Endothelial cell of umbilical vein (primary cell): ENCODE measurements at regions not wholly inside any gene's neighbourhood (a gene's known extent, or its start where the extent isn't known, plus 50 kb on each side); places are given as distances from the start of the nearest gene placed in this dataset.

Source experiments
- BruUV-seq: library from RNA; stranded (reverse); fragments of 400-500 nt; replicated peaks from 2 replicates; lab custom pipeline; 2021; lab: Mats Ljungman, UMichigan
- CTCF ChIA-PET: fragments of 300-600, 350-600 bp; sonication (Branson Sonifier 250); formaldehyde crosslinking; loops from one replicate; lab custom pipeline; 2021; ENCODE audit warnings: antibody characterized with exemption, inconsistent platforms; lab: Charles Lee
- POLR2A ChIA-PET: fragments of 300-600, 350-600 bp; sonication (Branson Sonifier 250); formaldehyde crosslinking; loops from one replicate; lab custom pipeline; 2021; ENCODE audit warnings: antibody characterized with exemption, inconsistent platforms; lab: Charles Lee
- DNase-seq: peaks from one replicate; pipeline ENCODE4 v3.0.0-alpha.2; 2011; ENCODE audit warnings: low read depth, low spot score
- FAIRE-seq: peaks from 2 replicates; lab custom pipeline; 2011; peaks lifted over from hg19 to GRCh38; lab: Jason Lieb, UNC
- H2AFZ ChIP-seq: 2 replicates; pipeline ENCODE4 v1.6.0; 2012; ENCODE audit warnings: low read depth, low read length, control low read depth, inconsistent platforms
- H3K27ac ChIP-seq: 2 replicates; pipeline ENCODE4 v1.5.1; 2011; ENCODE audit warnings: low read depth, mild to moderate bottlenecking, control low read depth, low read length, moderate library complexity; ENCODE audit not compliant: insufficient read depth
- H3K27me3 ChIP-seq, 2 experiments: 2 replicates each; pipeline versions ENCODE4 v1.6.0 to v1.6.1; 2011; ENCODE audit warnings: low read length in 2 of 2, mixed read lengths in 1 of 2; ENCODE audit not compliant: control insufficient read depth in 2 of 2, insufficient read depth in 2 of 2
- H3K36me3 ChIP-seq, 2 experiments: 2 replicates in 1 of 2; 3 replicates in 1 of 2; pipeline ENCODE4 v1.5.1; 2011; ENCODE audit warnings: low read length in 2 of 2, mild to moderate bottlenecking in 1 of 2, moderate library complexity in 1 of 2; ENCODE audit not compliant: control insufficient read depth in 2 of 2, insufficient read depth in 2 of 2; ENCODE audit errors: extremely low read depth in 1 of 2
- H3K4me1 ChIP-seq: 3 replicates; pipeline ENCODE4 v1.5.1; 2011; ENCODE audit warnings: mild to moderate bottlenecking, low read length; ENCODE audit not compliant: control insufficient read depth, insufficient read depth; ENCODE audit errors: extremely low read depth
- H3K4me2 ChIP-seq: 2 replicates; pipeline ENCODE4 v1.6.1; 2011; ENCODE audit warnings: low read length, control low read depth, mixed read lengths; ENCODE audit not compliant: insufficient read depth
- H3K4me3 ChIP-seq, 3 experiments: fragments of 200-600 bp in 1 of 3; sonication (generic), shearing (Covaris generic) in 1 of 3; replicated peaks in 1 of 3; 2 replicates each; pipeline ENCODE4 v1.5.1; 2011 to 2016; ENCODE audit warnings: control low read depth in 3 of 3, low read length in 3 of 3, mild to moderate bottlenecking in 2 of 3, inconsistent platforms in 1 of 3, low read depth in 1 of 3, moderate library complexity in 1 of 3; ENCODE audit not compliant: insufficient read depth in 1 of 3
- H3K79me2 ChIP-seq: 2 replicates; pipeline ENCODE4 v1.6.0; 2012; ENCODE audit warnings: low read length, inconsistent platforms; ENCODE audit not compliant: control insufficient read depth, insufficient read depth
- H3K9ac ChIP-seq: replicated peaks from 2 replicates; pipeline ENCODE3; 2011; ENCODE audit warnings: low read length, control low read depth; ENCODE audit not compliant: insufficient read depth; ENCODE audit errors: extremely low read depth
- H3K9me1 ChIP-seq: replicated peaks from 3 replicates; pipeline ENCODE4 v1.6.0; 2011; ENCODE audit warnings: mild to moderate bottlenecking, low read length; ENCODE audit not compliant: control insufficient read depth, insufficient read depth; ENCODE audit errors: extremely low read depth
- H3K9me3 ChIP-seq: replicated peaks from 2 replicates; pipeline ENCODE4 v1.5.1; 2012; ENCODE audit warnings: low read length, inconsistent platforms; ENCODE audit not compliant: control insufficient read depth, insufficient read depth
- H4K20me1 ChIP-seq: replicated peaks from 2 replicates; pipeline ENCODE3; 2011; ENCODE audit warnings: mild to moderate bottlenecking, low read length; ENCODE audit not compliant: control insufficient read depth, insufficient read depth; ENCODE audit errors: extremely low read depth
- CTCF ChIP-seq, 2 donors: IDR thresholded peaks; 1 replicate in 1 of 2; 2 replicates in 1 of 2; pipeline ENCODE4 v1.5.1; 2011; ENCODE audit warnings: low read length in 2 of 2, mild to moderate bottlenecking in 2 of 2, moderate library complexity in 2 of 2, control low read depth in 1 of 2, inconsistent platforms in 1 of 2, low read depth in 1 of 2; ENCODE audit not compliant: insufficient read depth in 1 of 2; ENCODE audit errors: extremely low read depth in 1 of 2
- EZH2 ChIP-seq: IDR thresholded peaks from 2 replicates; pipeline ENCODE4 v1.6.1; 2012; ENCODE audit warnings: borderline replicate concordance, low read depth, mild to moderate bottlenecking, moderate library complexity, low read length, inconsistent platforms; ENCODE audit not compliant: severe bottlenecking
- FOS ChIP-seq: IDR thresholded peaks from 2 replicates; pipeline ENCODE4 v1.6.1; 2011; ENCODE audit warnings: mild to moderate bottlenecking, low read length, moderate library complexity, borderline replicate concordance; ENCODE audit not compliant: insufficient read depth
- GATA2 ChIP-seq: IDR thresholded peaks from 2 replicates; pipeline ENCODE4 v1.7.0; 2011; ENCODE audit warnings: low read depth, mild to moderate bottlenecking, moderate library complexity, mixed read lengths, low read length; ENCODE audit not compliant: insufficient read length, insufficient read depth
- JUN ChIP-seq: IDR thresholded peaks from 2 replicates; pipeline ENCODE4 v1.6.1; 2011; ENCODE audit warnings: borderline replicate concordance, low read depth; ENCODE audit not compliant: insufficient read length, insufficient read depth
- MAX ChIP-seq: IDR thresholded peaks from 2 replicates; pipeline ENCODE4 v1.6.1; 2011; ENCODE audit not compliant: insufficient read depth, insufficient read length
- MYC ChIP-seq: IDR thresholded peaks from one replicate; pipeline ENCODE4 v1.6.1; 2011; ENCODE audit warnings: mild to moderate bottlenecking, low read depth, low read length
- POLR2A ChIP-seq: IDR thresholded peaks from 2 replicates; pipeline ENCODE4 v1.6.1; 2012; ENCODE audit warnings: low read depth, mild to moderate bottlenecking, control low read depth, low read length
- POLR2AphosphoS5 ChIP-seq: IDR thresholded peaks from 2 replicates; pipeline ENCODE4 v1.6.1; 2012; ENCODE audit warnings: low read depth, mild to moderate bottlenecking, control low read depth, low read length, moderate library complexity; ENCODE audit not compliant: insufficient read depth
- dilution Hi-C: fragments of 300-500 bp; cut with MboI; formaldehyde crosslinking; loops from one replicate; pipeline ENCODE4 v1.15.0; 2019; ENCODE audit warnings: low sequenced_read_pairs; ENCODE audit not compliant: extremely low pct_ligation_motif_present
- intact Hi-C: fragments of 100-400 bp; cut with micrococcal nuclease; formaldehyde crosslinking; loops from one replicate; pipeline ENCODE4 v1.10.0; 2022

- dilution Hi-C loops = no loop called here
- DNase-seq (no peak), FAIRE-seq (no peak)
- no peak overlapping the region for H3K4me3 ChIP-seq
- H3K4me2 ChIP-seq = no peak overlapping the region
- POLR2A ChIA-PET = no interaction called here
- no peaks in the 10 kb centered on the region for H3K27me3 ChIP-seq
- BruUV-seq = no TSS peak
- H3K27ac ChIP-seq = no peak overlapping the region
- intact Hi-C loops = no loop called here
- no peaks in the 10 kb centered on the region for H3K36me3 ChIP-seq
- no peaks in the 10 kb centered on the region for H4K20me1 ChIP-seq
- no peak overlapping the region for H3K9ac ChIP-seq
- CTCF ChIA-PET = no interaction called here
- H3K4me1 ChIP-seq = no peaks in the 10 kb centered on the region
- TF ChIP-seq FOS (no peak), JUN (no peak), MYC (no peak), EZH2 (no peak), POLR2A (no peak)
- H3K9me1 ChIP-seq = no peaks in the 10 kb centered on the region
- H3K79me2 ChIP-seq = no peaks in the 10 kb centered on the region
- H2AFZ ChIP-seq = no peak overlapping the region
- no peaks in the 10 kb centered on the region for H3K9me3 ChIP-seq
Measured at GRCh38 chr1:219805191-219805590, 123.2 kb downstream of the SLC30A10 start.

GRCh38 chr1:219801156-219801820 lies 127.1 kb downstream of the SLC30A10 start:
- Histone ChIP-seq H3K4me2 (no peak overlapping the region), H4K20me1 (no peaks in the 10 kb centered on the region), H3K9me3 (no peaks in the 10 kb centered on the region), H3K27me3 (no peaks in the 10 kb centered on the region), H3K9me1 (no peaks in the 10 kb centered on the region), H3K27ac (no peak overlapping the region), H3K9ac (no peak overlapping the region), H3K4me3 (no peak overlapping the region), H3K79me2 (no peaks in the 10 kb centered on the region), H2AFZ (no peak overlapping the region), H3K4me1 (no peaks in the 10 kb centered on the region), H3K36me3 (no peaks in the 10 kb centered on the region)
- CTCF ChIA-PET = interaction anchor here (5.3 kb wide), 1 partner anchor 11 kb away, joined by 17 read pairs; no protein-coding TSS in a partner anchor
- DNase-seq (no peak), FAIRE-seq (no peak)
- TF ChIP-seq FOS (no peak), CTCF (IDR thresholded peaks at IDR 0.05; ENCODE audit: extremely low read depth in 1 of 2, insufficient read depth in 1 of 2, low read depth in 1 of 2, low read length in 2 of 2) (no peak), MAX (no peak), POLR2A (no peak), EZH2 (no peak), MYC (no peak), POLR2AphosphoS5 (no peak), JUN (no peak), GATA2 (no peak)
- intact Hi-C loops = no loop called here
- dilution Hi-C loops = no loop called here
- BruUV-seq = no TSS peak
- POLR2A ChIA-PET = no interaction called here
